ENCODE measurements at regions not wholly inside any gene's neighbourhood (a gene's known extent, or its start where the extent isn't known, plus 50 kb on each side); places are given as distances from the start of the nearest gene placed in this dataset.
"Not testable (repeated sequence)": the region's sequence is repeated elsewhere in the genome, so short reads cannot be mapped to it uniquely, and the experiment has no call there.

DNA sequence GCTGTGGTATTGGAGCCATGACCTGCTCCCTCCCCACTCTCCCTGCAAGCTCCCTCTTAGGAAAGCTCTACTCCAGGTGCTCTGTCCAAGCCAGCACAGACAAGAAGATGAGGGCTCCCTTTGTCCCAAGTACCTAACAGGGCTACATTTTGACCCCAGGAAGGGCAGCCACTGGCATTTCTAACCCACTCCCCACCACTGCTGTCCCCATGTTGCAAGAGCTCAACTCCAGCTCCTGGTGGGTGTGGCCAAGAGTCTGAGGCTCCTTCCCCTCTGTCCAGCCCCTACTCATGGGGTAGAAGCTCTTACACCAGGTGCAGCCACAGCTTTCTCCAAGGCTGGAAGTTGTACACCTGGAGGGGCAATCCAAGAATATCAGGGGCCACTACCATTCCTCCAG is 127.0 kb upstream of the NPAS2 start:
- ATAC-seq (no peak), DNase-seq (peak; percentile 33)
- Mint-ChIP-seq H3K4me1 (no peaks in the 10 kb centered on the region), H3K27me3 (no peaks in the 10 kb centered on the region), H3K27ac (no peak overlapping the region), H3K36me3 (no peaks in the 10 kb centered on the region), H3K9me3 (ENCODE audit: low read depth) (peaks cover 9% of the 10 kb centered on the region), H3K4me3 (no peak overlapping the region)
- CTCF ChIA-PET: interaction anchor here (1.7 kb wide), 1 partner anchor 19 kb away, joined by 3 read pairs; no protein-coding TSS in a partner anchor

- no peak overlapping the region for H3K27ac Mint-ChIP-seq
- no peak for ATAC-seq
- no peaks in the 10 kb centered on the region for H3K36me3 Mint-ChIP-seq
- no peaks in the 10 kb centered on the region for H3K4me1 Mint-ChIP-seq
- H3K9me3 Mint-ChIP-seq (ENCODE audit: low read depth): peaks cover 7% of the 10 kb centered on the region
- no peak overlapping the region for H3K4me3 Mint-ChIP-seq
- DNase-seq: no peak
- CTCF ChIA-PET: no interaction called here
- no peaks in the 10 kb centered on the region for H3K27me3 Mint-ChIP-seq
These were observed 120.8 kb upstream of the NPAS2 start for GRCh38 chr2:100699131-100699530.

- Mint-ChIP-seq H3K9me3 (ENCODE audit: low read depth) (no peaks in the 10 kb centered on the region), H3K36me3 (no peaks in the 10 kb centered on the region), H3K27ac (no peak overlapping the region), H3K27me3 (no peaks in the 10 kb centered on the region), H3K4me1 (no peaks in the 10 kb centered on the region), H3K4me3 (no peak overlapping the region)
- CTCF ChIA-PET: no interaction called here
- DNase-seq (peak; percentile 8), ATAC-seq (no peak)
These were observed 117.4 kb upstream of the NPAS2 start for GRCh38 chr2:100702438-100703109.

DNA sequence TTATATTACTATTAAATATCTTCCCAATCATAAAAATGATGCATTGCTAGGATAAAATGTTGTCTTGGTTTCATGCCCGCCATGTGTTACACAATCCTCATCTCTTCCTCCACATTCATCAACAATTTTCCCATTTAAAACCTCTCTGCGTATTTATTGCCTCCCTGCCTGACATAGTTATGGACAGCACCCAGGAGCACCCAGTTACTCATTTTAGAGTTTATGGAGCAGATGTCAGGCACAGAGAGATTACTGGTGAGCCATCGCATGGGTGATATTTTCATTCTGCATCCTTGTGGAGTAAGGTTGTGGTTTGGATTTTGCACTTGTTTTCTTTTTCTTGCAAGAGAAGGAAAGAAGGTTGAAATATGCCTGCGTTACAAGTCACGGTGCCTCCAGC is 116.7 kb upstream of the NPAS2 start:
- ATAC-seq: no peak
- CTCF ChIA-PET: no interaction called here
- no peaks in the 10 kb centered on the region for H3K4me1 Mint-ChIP-seq
- no peaks in the 10 kb centered on the region for H3K27me3 Mint-ChIP-seq
- no peaks in the 10 kb centered on the region for H3K9me3 Mint-ChIP-seq (ENCODE audit: low read depth)
- no peaks in the 10 kb centered on the region for H3K36me3 Mint-ChIP-seq
- H3K27ac Mint-ChIP-seq: no peak overlapping the region
- H3K4me3 Mint-ChIP-seq: no peak overlapping the region
- DNase-seq: no peak

DNA sequence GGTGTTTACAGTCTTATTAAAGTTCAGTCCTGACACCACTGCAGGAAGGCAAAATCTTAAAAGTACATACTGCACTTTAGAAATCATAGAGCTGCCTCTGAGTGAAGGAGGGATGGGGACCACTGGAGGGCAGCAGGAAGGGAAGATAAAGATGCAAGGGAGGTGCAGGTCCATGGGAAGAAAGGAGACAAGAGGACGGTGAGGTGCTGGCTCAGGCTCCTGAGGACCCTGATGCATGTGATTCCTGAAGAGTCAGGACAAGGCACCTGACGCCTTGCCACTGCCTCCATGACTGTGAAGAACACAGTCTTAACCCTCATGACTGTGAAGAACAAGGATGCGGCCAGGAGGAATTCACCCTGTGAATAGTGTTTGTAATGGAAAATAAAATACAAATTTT is 116.2 kb upstream of the NPAS2 start:
- H3K36me3 Mint-ChIP-seq: no peaks in the 10 kb centered on the region
- CTCF ChIA-PET: no interaction called here

DNA sequence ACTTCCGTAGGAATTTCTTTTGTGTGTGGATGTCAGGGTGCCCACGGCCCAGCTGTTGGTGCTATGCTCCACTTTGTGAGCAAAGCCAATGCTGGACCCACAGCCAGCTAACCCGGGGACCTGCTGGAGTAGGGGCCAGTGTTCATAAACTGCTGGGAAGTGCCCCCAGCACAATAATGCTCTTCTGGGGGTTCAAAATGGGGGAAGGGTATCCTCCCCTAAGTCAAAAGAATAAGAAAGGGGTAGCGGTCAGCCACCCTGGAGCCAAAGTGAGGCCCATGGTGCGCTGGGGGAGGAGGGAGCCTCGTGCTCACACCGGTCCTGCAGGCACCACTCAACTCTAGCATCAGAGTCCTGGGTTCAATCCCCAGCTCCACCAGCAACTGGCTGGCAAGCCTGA is 115.8 kb upstream of the NPAS2 start:
- CTCF ChIA-PET: no interaction called here
- Mint-ChIP-seq H3K27me3 (no peaks in the 10 kb centered on the region), H3K4me3 (no peak overlapping the region), H3K4me1 (no peaks in the 10 kb centered on the region), H3K9me3 (ENCODE audit: low read depth) (no peaks in the 10 kb centered on the region), H3K27ac (no peak overlapping the region), H3K36me3 (no peaks in the 10 kb centered on the region)
- no peak for DNase-seq
- ATAC-seq: no peak

More for the DNA sequence above, 116.2 kb upstream of the NPAS2 start:
- Mint-ChIP-seq H3K4me3 (no peak overlapping the region), H3K9me3 (ENCODE audit: low read depth) (no peaks in the 10 kb centered on the region), H3K27me3 (no peaks in the 10 kb centered on the region), H3K27ac (no peak overlapping the region), H3K4me1 (no peaks in the 10 kb centered on the region)
- DNase-seq (no peak), ATAC-seq (no peak)

DNA sequence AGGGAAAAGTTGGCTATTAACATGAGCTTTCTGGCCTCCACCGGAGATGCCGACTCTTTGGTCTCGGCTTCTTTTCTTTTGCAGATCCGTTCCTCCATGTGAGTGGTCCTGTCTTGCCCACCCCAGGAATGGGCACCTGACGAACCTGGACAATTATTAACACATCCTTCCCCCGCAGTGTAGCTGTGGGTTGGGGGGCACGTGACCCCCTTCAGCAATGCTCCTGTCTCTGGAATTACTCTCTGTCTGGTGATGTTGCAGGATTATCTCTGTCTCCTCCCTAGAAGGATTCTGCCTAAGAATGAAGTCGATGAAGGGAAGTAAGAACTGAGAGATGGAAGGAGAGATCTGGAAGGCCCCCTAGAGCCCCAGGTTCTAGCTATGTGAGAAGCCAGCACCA is 115.2 kb upstream of the NPAS2 start:
- DNase-seq (no peak), ATAC-seq (no peak)
- H3K4me3 Mint-ChIP-seq: no peak overlapping the region

GRCh38 chr2:100707016-100707947 is 112.7 kb upstream of the NPAS2 start:
- Mint-ChIP-seq H3K4me1 (no peaks in the 10 kb centered on the region), H3K9me3 (ENCODE audit: low read depth) (no peaks in the 10 kb centered on the region), H3K27me3 (no peaks in the 10 kb centered on the region), H3K4me3 (no peak overlapping the region), H3K27ac (no peak overlapping the region), H3K36me3 (no peaks in the 10 kb centered on the region)
- CTCF ChIA-PET: no interaction called here
- no peak for DNase-seq
- no peak for ATAC-seq

More for the DNA sequence above, 115.2 kb upstream of the NPAS2 start:
- H3K36me3 Mint-ChIP-seq: no peaks in the 10 kb centered on the region
- CTCF ChIA-PET: no interaction called here
- no peaks in the 10 kb centered on the region for H3K9me3 Mint-ChIP-seq (ENCODE audit: low read depth)
- H3K4me1 Mint-ChIP-seq: no peaks in the 10 kb centered on the region
- H3K27ac Mint-ChIP-seq: no peak overlapping the region
- H3K27me3 Mint-ChIP-seq: no peaks in the 10 kb centered on the region

DNA sequence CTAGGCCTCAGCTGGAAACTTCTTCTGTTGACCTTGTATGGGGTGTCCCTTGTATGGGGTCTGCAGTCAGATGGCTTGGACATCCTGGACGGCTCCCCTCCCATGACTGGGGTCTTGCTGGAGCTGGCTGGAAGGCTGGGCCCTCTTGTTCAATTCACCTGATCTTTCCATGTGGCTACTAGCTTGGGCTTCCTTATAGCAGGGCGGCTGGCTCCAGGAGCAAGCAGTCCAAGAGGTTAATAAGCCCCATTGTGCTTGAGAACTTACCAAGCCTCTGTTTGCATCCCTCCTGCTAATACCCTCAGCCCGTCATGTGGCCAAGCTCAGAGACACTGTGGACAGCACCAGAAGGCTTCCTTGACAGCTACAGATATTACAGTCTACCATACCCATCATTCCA is 111.6 kb upstream of the NPAS2 start:
- H3K27ac Mint-ChIP-seq: no peak overlapping the region
- H3K4me3 Mint-ChIP-seq: no peak overlapping the region
- DNase-seq: no peak
- no peaks in the 10 kb centered on the region for H3K9me3 Mint-ChIP-seq (ENCODE audit: low read depth)
- H3K4me1 Mint-ChIP-seq: no peaks in the 10 kb centered on the region
- CTCF ChIA-PET: no interaction called here
- no peaks in the 10 kb centered on the region for H3K27me3 Mint-ChIP-seq
- no peak for ATAC-seq
- H3K36me3 Mint-ChIP-seq: no peaks in the 10 kb centered on the region

- no peak overlapping the region for H3K27ac Mint-ChIP-seq
- no peaks in the 10 kb centered on the region for H3K27me3 Mint-ChIP-seq
- ATAC-seq: no peak
- no peak for DNase-seq
- no peaks in the 10 kb centered on the region for H3K4me1 Mint-ChIP-seq
- no peaks in the 10 kb centered on the region for H3K36me3 Mint-ChIP-seq
- H3K9me3 Mint-ChIP-seq (ENCODE audit: low read depth): no peaks in the 10 kb centered on the region
- H3K4me3 Mint-ChIP-seq: no peak overlapping the region
- CTCF ChIA-PET: no interaction called here
These were observed 106.8 kb upstream of the NPAS2 start for GRCh38 chr2:100713106-100713505.

- H3K27me3 Mint-ChIP-seq; H3K9me3 Mint-ChIP-seq (ENCODE audit: low read depth); DNase-seq; H3K4me1 Mint-ChIP-seq; H3K27ac Mint-ChIP-seq; H3K4me3 Mint-ChIP-seq; H3K36me3 Mint-ChIP-seq; CTCF ChIA-PET; ATAC-seq: not testable (repeated sequence)
These were observed 105.4 kb upstream of the NPAS2 start for GRCh38 chr2:100714396-100715010.

GRCh38 chr2:100715861-100716260 is 104.1 kb upstream of the NPAS2 start:
- H3K27ac Mint-ChIP-seq; H3K4me3 Mint-ChIP-seq; H3K36me3 Mint-ChIP-seq; H3K9me3 Mint-ChIP-seq (ENCODE audit: low read depth); H3K4me1 Mint-ChIP-seq; ATAC-seq; DNase-seq; CTCF ChIA-PET; H3K27me3 Mint-ChIP-seq: not testable (repeated sequence)

GRCh38 chr2:100716581-100716980 is 103.4 kb upstream of the NPAS2 start:
- no peaks in the 10 kb centered on the region for H3K27me3 Mint-ChIP-seq
- no peak for DNase-seq
- H3K9me3 Mint-ChIP-seq (ENCODE audit: low read depth): no peaks in the 10 kb centered on the region
- ATAC-seq: no peak
- H3K27ac Mint-ChIP-seq: no peak overlapping the region
- H3K36me3 Mint-ChIP-seq: no peaks in the 10 kb centered on the region
- no peak overlapping the region for H3K4me3 Mint-ChIP-seq
- H3K4me1 Mint-ChIP-seq: no peaks in the 10 kb centered on the region
- CTCF ChIA-PET: no interaction called here
